ENCODE measurements at regions not wholly inside any gene's neighbourhood (a gene's known extent, or its start where the extent isn't known, plus 50 kb on each side); places are given as distances from the start of the nearest gene placed in this dataset.

DNA sequence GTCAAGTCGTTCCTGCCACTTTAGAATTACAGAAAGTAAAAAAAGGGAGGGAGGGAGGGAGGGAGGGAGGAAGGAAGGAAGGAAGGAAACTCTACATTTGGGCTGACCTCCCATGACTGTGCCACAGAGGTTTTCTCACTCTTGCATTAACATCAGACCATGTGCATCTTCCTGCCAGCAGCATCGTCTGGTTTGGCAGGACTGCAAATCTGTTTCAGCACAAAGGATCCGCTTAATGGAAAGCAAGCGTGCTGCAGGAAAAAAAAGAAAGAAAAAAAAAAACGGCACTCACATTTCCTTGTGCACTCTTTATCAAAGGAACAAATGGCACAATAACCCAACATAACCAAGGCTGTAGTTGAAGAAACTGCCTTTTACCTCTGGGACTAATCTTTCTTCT lies 148.8 kb upstream of the HES1 start:
- TF ChIP-seq, protein P1, sequence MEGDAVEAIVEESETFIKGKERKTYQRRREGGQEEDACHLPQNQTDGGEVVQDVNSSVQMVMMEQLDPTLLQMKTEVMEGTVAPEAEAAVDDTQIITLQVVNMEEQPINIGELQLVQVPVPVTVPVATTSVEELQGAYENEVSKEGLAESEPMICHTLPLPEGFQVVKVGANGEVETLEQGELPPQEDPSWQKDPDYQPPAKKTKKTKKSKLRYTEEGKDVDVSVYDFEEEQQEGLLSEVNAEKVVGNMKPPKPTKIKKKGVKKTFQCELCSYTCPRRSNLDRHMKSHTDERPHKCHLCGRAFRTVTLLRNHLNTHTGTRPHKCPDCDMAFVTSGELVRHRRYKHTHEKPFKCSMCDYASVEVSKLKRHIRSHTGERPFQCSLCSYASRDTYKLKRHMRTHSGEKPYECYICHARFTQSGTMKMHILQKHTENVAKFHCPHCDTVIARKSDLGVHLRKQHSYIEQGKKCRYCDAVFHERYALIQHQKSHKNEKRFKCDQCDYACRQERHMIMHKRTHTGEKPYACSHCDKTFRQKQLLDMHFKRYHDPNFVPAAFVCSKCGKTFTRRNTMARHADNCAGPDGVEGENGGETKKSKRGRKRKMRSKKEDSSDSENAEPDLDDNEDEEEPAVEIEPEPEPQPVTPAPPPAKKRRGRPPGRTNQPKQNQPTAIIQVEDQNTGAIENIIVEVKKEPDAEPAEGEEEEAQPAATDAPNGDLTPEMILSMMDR (IDR thresholded peaks at IDR 0.05), result no peak
- no peak for TF ChIP-seq POLR2A (IDR thresholded peaks at IDR 0.05)

All from lower leg skin (tissue), 3 donors.